Islet precursor cell (in vitro differentiated cells): ENCODE measurements at regions not wholly inside any gene's neighbourhood (a gene's known extent, or its start where the extent isn't known, plus 50 kb on each side); places are given as distances from the start of the nearest gene placed in this dataset.

ENCODE experiments used
- DNase-seq: peaks from one replicate; pipeline ENCODE4 v3.0.0-alpha.2; 2018

- DNase-seq, result no peak
Measured at GRCh38 chr16:86919578-86920305, 341.4 kb downstream of the FOXL1 start.

GRCh38 chr16:86921289-86921688, 342.9 kb downstream of the FOXL1 start:
- DNase-seq, result no peak

DNA sequence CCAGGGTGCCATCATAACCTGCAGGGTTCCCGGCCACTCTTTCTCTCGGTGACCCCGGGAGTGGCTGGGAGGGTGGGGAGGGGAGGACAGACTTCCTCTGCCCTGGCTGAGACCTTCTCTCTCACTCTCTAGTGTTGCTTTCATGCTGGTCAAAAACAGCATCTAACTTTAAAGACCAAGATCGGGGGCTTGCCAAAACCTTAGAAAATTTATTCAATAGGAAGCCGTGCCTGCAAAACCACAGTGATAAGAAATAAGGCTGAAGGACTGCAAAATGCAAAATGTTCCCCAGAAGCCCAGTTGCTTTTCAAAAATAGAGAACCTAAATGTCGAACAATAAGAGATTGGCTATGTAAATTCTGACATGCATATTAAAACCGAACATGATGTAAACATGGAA, 344.0 kb downstream of the FOXL1 start:
- DNase-seq, result no peak

DNA sequence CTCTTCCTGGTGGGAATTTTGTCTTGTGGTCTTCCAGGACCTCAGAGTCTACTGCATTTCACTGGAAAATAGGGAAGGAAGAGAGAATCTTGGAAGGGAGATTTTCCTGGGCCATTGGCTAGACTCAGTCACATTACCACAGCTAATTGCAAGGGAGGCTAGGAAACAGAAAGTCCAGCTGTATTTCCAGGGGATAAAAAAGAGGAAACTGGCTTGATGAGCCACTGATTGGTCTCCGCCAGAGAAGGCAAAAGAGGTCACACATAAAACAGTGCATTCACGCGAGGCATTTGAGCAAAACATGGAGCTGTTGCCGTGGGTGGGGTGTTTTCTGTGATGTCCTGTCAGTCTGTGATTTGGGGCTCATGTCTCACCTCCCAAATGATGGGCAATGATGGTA, 345.3 kb downstream of the FOXL1 start:
- no peak for DNase-seq

DNA sequence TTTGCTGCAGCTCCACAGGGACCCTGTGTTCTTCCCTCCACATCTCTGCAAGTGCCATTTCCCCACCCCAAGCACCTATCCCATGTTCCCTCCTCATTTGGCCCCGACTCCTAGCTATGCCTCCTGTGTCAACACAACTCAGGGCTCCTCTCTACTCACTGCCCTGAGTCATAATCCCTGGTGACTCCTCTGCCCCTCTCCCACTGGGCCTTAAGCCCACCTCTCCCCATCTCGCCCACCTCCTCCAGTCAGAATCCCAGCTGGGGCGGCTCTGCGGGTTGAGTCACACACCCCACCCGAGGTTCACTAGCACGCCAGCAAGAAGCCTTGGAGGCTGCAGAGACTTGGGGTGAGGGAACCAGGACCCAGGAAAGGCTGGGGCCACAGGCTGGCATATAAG, 346.2 kb downstream of the FOXL1 start:
- no peak for DNase-seq

DNA sequence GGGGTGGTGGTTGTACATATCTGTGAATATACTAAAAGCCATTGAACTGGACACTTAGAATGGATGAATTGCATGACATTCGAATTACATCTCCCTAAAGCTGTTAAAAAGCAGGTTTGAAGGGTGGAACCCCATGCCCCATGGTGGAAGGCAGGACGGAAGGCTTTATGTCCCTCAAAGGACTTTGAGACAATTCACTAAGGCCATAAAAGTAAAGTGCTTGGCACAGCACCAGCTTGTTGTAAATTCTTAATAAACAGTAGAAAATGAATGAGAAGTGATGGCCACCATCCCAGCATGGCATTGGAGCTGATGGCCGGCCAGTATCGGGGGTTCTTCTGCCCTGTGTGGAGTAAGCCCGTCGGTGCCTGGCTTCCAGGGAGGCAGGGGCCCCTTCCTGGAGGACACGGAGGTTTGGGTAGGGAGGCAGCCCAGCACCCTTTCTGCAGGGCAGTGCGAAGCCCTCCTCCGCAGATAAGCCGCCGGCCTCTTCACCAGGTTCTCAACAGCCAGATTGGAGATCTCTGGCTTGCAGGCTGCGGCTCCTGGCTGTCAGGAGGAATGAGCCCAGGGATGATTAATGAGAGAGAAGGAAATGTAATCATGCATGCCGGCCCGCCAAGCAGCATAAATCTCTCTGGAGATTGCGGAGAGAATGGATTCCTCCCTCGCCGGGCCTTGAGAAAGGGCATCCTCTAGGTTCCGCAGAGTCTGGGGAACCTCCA, 346.9 kb downstream of the FOXL1 start:
- DNase-seq, result no peak

- DNase-seq, result no peak
Measured at GRCh38 chr16:86926181-86927094, 348.1 kb downstream of the FOXL1 start.

GRCh38 chr16:86927699-86928098, 349.4 kb downstream of the FOXL1 start:
- no peak for DNase-seq

- no peak for DNase-seq
Measured at GRCh38 chr16:86928523-86929011, 350.2 kb downstream of the FOXL1 start.

DNA sequence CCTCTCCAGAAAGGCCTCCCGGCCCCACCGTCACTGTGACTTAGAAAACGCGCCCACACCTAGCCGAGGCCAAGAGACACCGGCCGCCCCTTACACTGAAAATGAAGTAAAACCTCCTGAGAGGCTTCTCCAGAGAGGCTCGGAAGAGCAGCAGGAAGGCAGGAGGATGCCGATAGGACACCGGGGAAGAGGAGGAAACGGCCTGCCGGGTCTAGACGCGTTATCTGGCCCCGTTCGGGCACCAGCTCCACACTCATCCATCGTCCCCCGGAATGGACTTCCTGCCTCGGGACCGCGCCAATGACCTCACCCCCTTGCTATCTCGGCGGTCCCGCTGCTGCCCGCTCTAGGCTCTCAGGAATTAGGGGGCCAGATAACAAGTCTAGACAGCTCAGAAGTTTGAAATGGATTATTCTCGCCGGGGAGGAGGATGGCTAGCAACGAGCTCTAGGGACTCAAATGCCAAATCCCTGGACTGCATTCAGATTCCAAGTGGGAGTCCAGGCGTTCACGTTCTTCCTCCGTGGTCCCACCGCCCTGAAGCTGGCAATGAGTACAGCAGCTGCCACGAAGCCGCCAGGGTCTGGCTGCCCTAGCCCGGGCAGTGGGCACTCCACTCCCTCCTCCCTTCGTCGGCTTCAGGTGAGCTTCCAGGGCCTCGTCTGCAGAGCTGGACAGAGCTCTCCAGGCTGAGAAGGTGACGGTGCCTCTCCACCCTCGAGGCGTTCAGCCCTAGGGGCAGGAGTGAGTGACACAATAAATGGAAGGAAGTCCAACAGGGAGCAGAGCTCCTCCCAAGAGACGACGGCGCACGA, 350.9 kb downstream of the FOXL1 start:
- peak; percentile 88 for DNase-seq

DNA sequence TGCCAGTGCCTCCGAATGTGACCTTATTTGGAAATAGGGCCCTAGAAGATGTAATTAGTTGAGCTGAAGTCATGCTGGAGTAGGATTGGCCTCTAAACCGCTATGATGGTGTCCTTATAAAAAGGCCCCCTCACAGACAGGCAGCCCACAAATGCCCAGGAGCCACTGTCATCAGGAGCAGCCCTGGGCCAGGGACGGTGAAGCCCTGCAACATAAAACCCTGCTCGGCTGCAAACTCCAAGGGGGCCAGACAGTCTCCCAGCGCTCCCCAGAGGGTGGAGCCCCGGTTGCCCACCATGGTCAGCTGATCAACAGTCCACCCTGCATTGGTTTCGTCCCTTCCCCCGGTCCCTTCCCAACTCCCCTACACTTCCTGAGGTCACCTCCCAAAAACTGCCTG, 351.7 kb downstream of the FOXL1 start:
- no peak for DNase-seq

DNA sequence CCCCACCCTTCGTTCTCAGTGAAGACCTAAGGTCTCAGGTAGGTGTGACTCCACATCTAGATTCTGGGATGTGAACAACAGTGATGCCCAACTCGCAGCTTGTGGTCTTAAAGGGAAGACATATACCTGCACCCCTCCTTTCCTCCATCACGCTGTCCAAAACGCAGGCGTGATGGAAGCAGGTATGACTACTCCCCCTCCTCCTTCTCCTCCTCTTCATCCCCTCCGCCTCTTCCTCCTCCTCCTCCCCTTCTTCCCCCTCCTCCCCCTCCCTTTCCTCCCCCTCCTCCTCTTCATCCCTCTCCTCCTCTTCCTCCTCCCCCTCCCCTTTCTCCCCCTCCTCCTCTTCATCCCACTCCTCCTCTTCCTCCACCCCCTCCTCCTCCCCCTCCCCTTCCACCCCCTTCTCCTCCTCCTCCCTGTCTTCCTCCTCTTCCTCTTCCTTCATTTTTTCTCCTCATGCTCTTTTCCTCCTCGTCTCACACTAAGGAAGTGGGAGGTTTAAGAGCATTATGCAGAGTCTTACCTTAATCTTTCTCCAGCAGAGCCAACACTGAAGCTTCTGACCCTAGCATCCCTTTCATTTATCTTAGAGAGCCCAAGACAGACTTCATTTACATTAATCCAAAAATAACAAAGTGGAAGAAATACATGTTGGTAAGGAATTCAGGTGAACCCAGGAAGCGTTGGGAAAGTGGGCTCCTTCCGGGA, 352.5 kb downstream of the FOXL1 start:
- no peak for DNase-seq

DNA sequence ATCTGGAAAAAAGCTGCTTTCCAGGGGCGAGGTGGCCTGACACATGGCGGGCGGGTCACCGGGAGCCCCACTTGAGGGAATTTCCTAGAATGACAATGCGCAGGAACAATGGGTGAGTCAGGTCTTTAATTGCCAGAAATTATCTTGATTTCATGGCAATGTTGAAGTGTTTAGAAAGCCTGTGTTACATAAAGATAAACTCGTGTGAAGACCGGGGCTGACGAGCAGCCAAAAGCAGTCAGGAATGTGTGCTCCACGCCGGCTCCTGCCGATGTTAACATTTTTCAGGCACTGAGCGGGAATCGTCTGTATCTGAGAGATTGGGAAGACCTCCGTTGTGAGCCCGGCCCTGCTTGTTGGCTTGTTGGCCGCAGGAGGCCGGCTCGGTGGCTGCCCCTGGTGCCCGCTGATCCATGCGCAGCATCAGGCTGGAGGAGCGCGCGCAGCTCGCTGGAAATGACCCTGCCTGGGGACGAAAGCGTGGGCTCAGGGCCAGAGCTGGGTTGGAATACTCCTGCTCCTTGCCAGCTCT, 353.1 kb downstream of the FOXL1 start:
- peak; percentile 78 for DNase-seq

DNA sequence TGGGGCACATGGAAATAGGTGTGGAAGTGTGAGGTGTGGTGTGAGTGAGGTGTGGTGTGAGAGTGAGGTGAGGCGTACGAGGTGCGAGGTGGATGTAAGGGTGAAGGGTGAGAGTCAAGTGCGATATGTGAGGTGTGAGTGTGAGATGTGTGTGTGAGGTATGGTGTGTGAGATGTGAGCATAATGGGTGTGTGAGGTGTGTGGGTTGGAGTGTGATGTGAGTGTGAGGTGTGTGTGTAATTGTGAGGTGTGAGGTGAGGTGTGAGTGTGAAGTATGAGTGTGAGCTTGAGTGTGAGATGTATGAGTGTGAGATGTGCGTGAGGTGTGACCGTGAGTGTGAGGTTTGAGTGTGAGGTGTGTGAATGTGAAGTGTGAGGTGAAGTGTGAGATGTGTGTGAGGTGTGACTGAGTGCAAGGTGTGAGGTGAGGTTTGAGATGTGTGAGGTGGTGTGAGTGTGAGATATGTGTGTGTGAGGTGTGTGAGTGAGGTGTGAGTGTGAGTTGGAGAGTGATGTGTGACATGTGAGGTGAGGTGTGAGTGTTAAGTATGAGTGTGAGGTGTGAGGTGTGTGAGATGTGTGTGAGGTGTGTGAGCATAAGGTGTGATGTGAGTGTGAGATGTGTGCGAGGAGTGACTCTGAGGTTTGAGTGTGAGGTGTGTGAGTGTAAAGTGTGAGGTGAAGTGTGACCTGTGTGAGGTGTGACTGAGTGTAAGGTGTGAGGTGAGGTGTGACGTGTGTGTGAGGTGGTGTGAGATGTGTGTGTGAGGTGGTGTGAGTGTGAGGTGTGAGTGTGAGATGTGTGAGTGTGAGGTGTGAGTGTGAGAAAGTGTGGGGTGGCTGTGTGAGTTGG, 354.0 kb downstream of the FOXL1 start:
- no peak for DNase-seq

DNA sequence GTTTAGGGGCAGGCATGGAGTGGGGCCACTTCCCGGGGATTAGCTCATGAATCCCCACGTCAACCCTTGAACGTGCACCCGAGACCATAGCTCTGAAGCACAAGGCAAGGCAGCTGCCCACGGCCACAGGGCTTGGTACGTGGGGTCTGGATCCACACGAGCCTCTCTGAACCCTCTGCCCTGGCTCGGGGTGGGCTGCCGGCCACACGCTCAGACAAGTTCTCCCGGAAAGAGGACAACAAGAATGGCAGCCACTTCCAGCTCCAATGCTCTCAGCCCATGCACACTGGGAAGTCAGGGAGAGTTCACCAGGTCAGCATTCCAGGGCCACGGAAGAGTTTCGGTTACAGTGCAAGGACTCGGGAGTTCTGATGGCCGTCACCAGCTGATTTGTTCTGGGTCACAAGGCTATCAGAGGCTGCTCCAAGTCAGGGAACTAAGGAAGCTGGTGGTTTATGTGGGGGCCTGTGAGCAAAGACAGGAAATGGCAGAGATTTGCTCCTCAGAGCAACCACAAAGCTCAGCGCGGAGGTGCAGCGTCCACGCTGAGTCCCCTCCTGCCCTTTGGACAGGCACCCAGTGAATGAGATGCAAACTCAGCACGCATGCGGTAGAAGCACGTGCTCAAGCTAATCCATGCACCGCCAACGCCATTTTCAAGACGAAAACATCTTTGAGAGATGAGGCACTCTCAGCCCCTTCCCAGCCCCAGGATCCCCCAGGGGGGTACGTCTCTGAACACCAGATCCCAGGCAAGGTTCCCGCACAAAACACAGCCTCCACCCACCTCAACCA, 356.4 kb downstream of the FOXL1 start:
- no peak for DNase-seq

GRCh38 chr16:86939609-86940008, 361.3 kb downstream of the FOXL1 start:
- DNase-seq, result no peak

DNA sequence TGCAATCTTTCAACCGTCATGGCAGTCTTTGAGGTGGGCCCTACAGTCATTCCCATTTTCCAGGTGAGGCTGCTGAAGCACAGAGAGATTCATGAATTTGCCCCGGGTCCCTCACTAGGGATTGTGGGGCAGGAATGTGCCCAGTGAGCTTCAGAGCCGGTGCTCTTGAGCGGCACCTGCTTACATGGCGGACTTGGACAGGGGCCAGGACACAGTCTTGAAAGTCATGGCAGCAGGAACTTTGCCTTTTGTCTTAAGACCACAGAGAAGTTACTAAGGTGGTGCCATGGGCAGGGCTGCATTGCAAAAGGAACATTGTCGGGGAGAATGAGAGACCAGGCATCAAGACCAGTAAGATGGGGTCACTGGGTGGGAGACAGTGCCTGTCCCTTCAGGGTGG, 363.4 kb downstream of the FOXL1 start:
- no peak for DNase-seq

GRCh38 chr16:86942151-86943051, 364.1 kb downstream of the FOXL1 start:
- DNase-seq, result no peak
